ENCODE measurements at regions not wholly inside any gene's neighbourhood (a gene's known extent, or its start where the extent isn't known, plus 50 kb on each side); places are given as distances from the start of the nearest gene placed in this dataset.

DNA sequence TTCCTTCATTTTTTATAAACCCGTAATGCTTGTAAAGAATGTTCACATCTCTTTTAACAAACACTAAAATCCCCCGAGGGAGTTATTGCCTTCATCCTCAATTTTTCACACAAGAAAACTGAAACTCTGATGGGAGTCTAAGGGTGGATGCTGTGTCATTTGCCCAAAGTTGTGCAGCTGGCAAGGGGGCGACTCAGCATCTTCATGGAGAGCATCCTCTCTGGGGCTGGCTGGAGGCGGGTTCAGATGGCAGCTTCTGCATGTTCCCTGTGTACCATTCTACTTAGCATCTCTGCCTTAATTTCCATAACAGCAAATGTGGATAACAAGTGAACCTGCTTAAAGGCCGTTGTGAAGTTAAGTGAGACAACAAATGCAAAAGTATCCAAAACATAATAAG, 256.4 kb downstream of the IRS2 start:
- Histone ChIP-seq H2AK5ac (ENCODE audit: low read depth, low read length) (no peak overlapping the region), H2AFZ (replicated peaks; ENCODE audit: low read length, poor library complexity) (no peak overlapping the region), H3K4me2 (ENCODE audit: low read depth, low read length) (no peak overlapping the region), H3K36me3 (ENCODE audit: control insufficient read depth, insufficient read depth, low read length) (no peaks in the 10 kb centered on the region), H2BK20ac (ENCODE audit: low read depth, low read length) (no peak overlapping the region), H3K27ac (ENCODE audit: insufficient read depth, low read length) (no peak overlapping the region), H3K27me3 (ENCODE audit: control insufficient read depth, insufficient read depth, low read length) (peaks cover 33% of the 10 kb centered on the region), H3K14ac (replicated peaks; ENCODE audit: low read depth, low read length) (no peak overlapping the region), H4K91ac (ENCODE audit: insufficient read depth, low read depth, low read length) (no peak overlapping the region), H3K56ac (ENCODE audit: extremely low read depth, insufficient read depth, low read length) (no peak overlapping the region), H3K79me1 (ENCODE audit: low read depth in 1 of 2, low read length in 2 of 2) (no peaks in the 10 kb centered on the region), H3K4me1 (ENCODE audit: control insufficient read depth, insufficient read depth, low read length) (no peaks in the 10 kb centered on the region), H3K18ac (ENCODE audit: low read depth, low read length) (no peak overlapping the region), H3K4ac (ENCODE audit: low read depth, low read length) (no peak overlapping the region), H2BK120ac (ENCODE audit: low read depth, low read length) (no peak overlapping the region), H3K23ac (ENCODE audit: low read depth, low read length) (no peak overlapping the region), H3K9me3 (ENCODE audit: control insufficient read depth, insufficient read depth, low read length) (no peaks in the 10 kb centered on the region), H2BK5ac (ENCODE audit: low read depth, low read length, poor library complexity, severe bottlenecking) (no peak overlapping the region), H3K9me1 (ENCODE audit: insufficient read depth, low read length) (0 out of 2 replicates have a peak, but pooled peaks cover 3% of the 10 kb centered on the region), H3K4me3 (ENCODE audit: insufficient read depth, low read depth, low read length) (no peak overlapping the region), H4K5ac (ENCODE audit: low read depth, low read length) (no peak overlapping the region), H2BK15ac (ENCODE audit: low read depth, low read length) (no peak overlapping the region), H4K20me1 (ENCODE audit: insufficient read depth, low read length) (no peaks in the 10 kb centered on the region), H4K8ac (ENCODE audit: low read depth in 2 of 2, low read length in 2 of 2) (no peak overlapping the region), H3K9ac (ENCODE audit: low read depth, low read length) (no peak overlapping the region), H2AK9ac (replicated peaks; ENCODE audit: low read depth, low read length, poor library complexity) (no peak overlapping the region)
- dilution Hi-C loops (cut with HindIII; ENCODE audit: low sequenced_read_pairs, unreplicated experiment) (no loop called here), in situ Hi-C loops (cut with MboI; ENCODE audit: low sequenced_read_pairs) (no loop called here), intact Hi-C loops (cut with micrococcal nuclease) (no loop called here)
- ChIA-PET CTCF (interaction anchor here (0.5 kb wide), 1 partner anchor 98 kb away, joined by 3 read pairs; no protein-coding TSS in a partner anchor), POLR2A (ENCODE audit: unreplicated experiment) (no interaction called here)
- DNase-seq (no peak), ATAC-seq (ENCODE audit: low read depth) (no peak)
- WGBS, 2 experiments (ENCODE audit: extremely low coverage in 2 of 2, insufficient read length in 1 of 2), result no CpG with 5 or more reads among the region's 5 CpGs
- TF ChIP-seq BHLHE40 (IDR thresholded peaks at IDR 0.05; ENCODE audit: low read depth, low read length), result no peak
- TF ChIP-seq CHD1 (IDR thresholded peaks at IDR 0.05; ENCODE audit: low read depth, low read length), result no peak
- no peak for TF ChIP-seq FOS (IDR thresholded peaks at IDR 0.05; ENCODE audit: low read depth, low read length)
- TF ChIP-seq RFX5 (IDR thresholded peaks at IDR 0.05; ENCODE audit: low read depth, low read length), result no peak
- TF ChIP-seq ELK1 (IDR thresholded peaks at IDR 0.05; ENCODE audit: borderline replicate concordance, low read depth, low read length), result no peak
- TF ChIP-seq MXI1 (IDR thresholded peaks at IDR 0.05; ENCODE audit: borderline replicate concordance, low read depth, low read length), result no peak
- no peak for TF ChIP-seq NFE2L2 (IDR thresholded peaks at IDR 0.05; ENCODE audit: low read depth, low read length)
- TF ChIP-seq CEBPB (IDR thresholded peaks at IDR 0.05; ENCODE audit: low read depth, low read length), result no peak
- no peak for TF ChIP-seq USF2 (IDR thresholded peaks at IDR 0.05; ENCODE audit: low read depth, low read length)
- TF ChIP-seq POLR2A (IDR thresholded peaks at IDR 0.05; ENCODE audit: low read depth, low read length), result no peak
- no peak for TF ChIP-seq MAZ (IDR thresholded peaks at IDR 0.05; ENCODE audit: borderline replicate concordance, low read depth, low read length)
- no peak for TF ChIP-seq RAD21 (IDR thresholded peaks at IDR 0.05; ENCODE audit: low read length)
- no peak for TF ChIP-seq MAFK (IDR thresholded peaks at IDR 0.05; ENCODE audit: low read depth, low read length)
- TF ChIP-seq RCOR1 (IDR thresholded peaks at IDR 0.05; ENCODE audit: insufficient replicate concordance, low read length), result no peak
- TF ChIP-seq SMC3 (IDR thresholded peaks at IDR 0.05; ENCODE audit: low read depth, low read length), result no peak
- no peak for TF ChIP-seq CTCF (conservative IDR thresholded peaks at IDR 0.05; ENCODE audit: low read depth, low read length)
- BruUV-seq (replicated peaks), result no TSS peak

All from IMR-90 (cell line).